ENCODE measurements at regions not wholly inside any gene's neighbourhood (a gene's known extent, or its start where the extent isn't known, plus 50 kb on each side); places are given as distances from the start of the nearest gene placed in this dataset.

- Histone ChIP-seq H3K4me3 (no peak overlapping the region), H3K9me3 (no peaks in the 10 kb centered on the region), H3K27me3 (no peaks in the 10 kb centered on the region), H3K36me3 (no peaks in the 10 kb centered on the region), H3K4me1 (no peaks in the 10 kb centered on the region), H3K27ac (no peak overlapping the region)
- TF ChIP-seq CTCF (IDR thresholded peaks at IDR 0.05): no peak
- no peak for DNase-seq (ENCODE audit: low spot score)
Measured at GRCh38 chr6:95071464-95071863, 505.9 kb upstream of the MANEA start.

- Histone ChIP-seq H3K4me1 (no peaks in the 10 kb centered on the region), H3K27me3 (no peaks in the 10 kb centered on the region), H3K9me3 (no peaks in the 10 kb centered on the region), H3K4me3 (no peak overlapping the region), H3K36me3 (no peaks in the 10 kb centered on the region), H3K27ac (no peak overlapping the region)
- no peak for TF ChIP-seq CTCF (IDR thresholded peaks at IDR 0.05)
- DNase-seq (ENCODE audit: low spot score): no peak
Measured at GRCh38 chr6:95078457-95078856, 498.9 kb upstream of the MANEA start.

- Histone ChIP-seq H3K4me1 (no peaks in the 10 kb centered on the region), H3K27ac (no peak overlapping the region), H3K4me3 (no peak overlapping the region), H3K36me3 (no peaks in the 10 kb centered on the region), H3K27me3 (no peaks in the 10 kb centered on the region), H3K9me3 (no peaks in the 10 kb centered on the region)
- no peak for DNase-seq (ENCODE audit: low spot score)
- no peak for TF ChIP-seq CTCF (IDR thresholded peaks at IDR 0.05)
Measured at GRCh38 chr6:95081231-95081630, 496.1 kb upstream of the MANEA start.

GRCh38 chr6:95081949-95082348, 495.4 kb upstream of the MANEA start:
- no peak overlapping the region for H3K27ac ChIP-seq
- no peaks in the 10 kb centered on the region for H3K4me1 ChIP-seq
- no peak for TF ChIP-seq CTCF (IDR thresholded peaks at IDR 0.05)
- no peaks in the 10 kb centered on the region for H3K36me3 ChIP-seq
- H3K4me3 ChIP-seq: no peak overlapping the region
- H3K9me3 ChIP-seq: no peaks in the 10 kb centered on the region
- DNase-seq (ENCODE audit: low spot score): no peak
- no peaks in the 10 kb centered on the region for H3K27me3 ChIP-seq

- TF ChIP-seq CTCF (IDR thresholded peaks at IDR 0.05): no peak
- H3K36me3 ChIP-seq: no peaks in the 10 kb centered on the region
- no peak overlapping the region for H3K4me3 ChIP-seq
- no peaks in the 10 kb centered on the region for H3K4me1 ChIP-seq
- H3K27me3 ChIP-seq: no peaks in the 10 kb centered on the region
- no peak for DNase-seq (ENCODE audit: low spot score)
- no peak overlapping the region for H3K27ac ChIP-seq
- H3K9me3 ChIP-seq: no peaks in the 10 kb centered on the region
Measured at GRCh38 chr6:95083506-95083905, 493.8 kb upstream of the MANEA start.

- H3K9me3 ChIP-seq: no peaks in the 10 kb centered on the region
- H3K27me3 ChIP-seq: no peaks in the 10 kb centered on the region
- no peaks in the 10 kb centered on the region for H3K4me1 ChIP-seq
- H3K36me3 ChIP-seq: no peaks in the 10 kb centered on the region
- no peak overlapping the region for H3K4me3 ChIP-seq
- no peak for TF ChIP-seq CTCF (IDR thresholded peaks at IDR 0.05)
- no peak overlapping the region for H3K27ac ChIP-seq
- DNase-seq (ENCODE audit: low spot score): no peak
Measured at GRCh38 chr6:95084867-95085266, 492.5 kb upstream of the MANEA start.
